GM10266 (cell line): ENCODE measurements at regions not wholly inside any gene's neighbourhood (a gene's known extent, or its start where the extent isn't known, plus 50 kb on each side); places are given as distances from the start of the nearest gene placed in this dataset.

Source experiments
- DNase-seq: peaks from one replicate; pipeline ENCODE4 v3.0.0; 2012; ENCODE audit errors: extremely low spot score
- CTCF ChIP-seq: IDR thresholded peaks from 2 replicates; pipeline ENCODE4 v1.5.1; 2012; ENCODE audit warnings: mild to moderate bottlenecking, low read depth; ENCODE audit not compliant: control insufficient read depth, insufficient read depth; ENCODE audit errors: missing control alignments

- no peak for TF ChIP-seq CTCF
- DNase-seq: no peak
These were observed 2788.4 kb downstream of the PCDH9 start for GRCh38 chr13:64441740-64442139.

DNA sequence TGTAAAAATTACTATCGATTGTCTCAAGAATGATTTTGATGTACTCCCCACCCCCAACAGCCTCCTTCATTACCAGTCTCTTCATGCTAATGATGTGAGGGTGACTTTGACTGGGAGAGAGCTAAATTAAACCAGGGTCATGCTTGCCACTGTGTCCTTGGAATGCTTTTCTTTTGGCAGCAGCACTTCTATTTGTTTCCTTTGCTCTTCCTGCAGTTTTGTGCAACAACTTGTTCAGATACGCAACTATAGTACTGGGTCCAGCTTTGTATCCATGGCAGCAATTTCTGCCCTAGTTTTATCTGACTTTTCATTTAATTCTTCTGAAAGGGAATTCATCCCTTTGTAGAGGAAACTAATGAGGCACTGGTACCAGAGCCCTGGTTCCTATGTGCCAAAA is 2792.1 kb downstream of the PCDH9 start:
- TF ChIP-seq CTCF: no peak
- DNase-seq: no peak

- DNase-seq: no peak
- TF ChIP-seq CTCF: no peak
These were observed 2800.4 kb downstream of the PCDH9 start for GRCh38 chr13:64429691-64430090.

GRCh38 chr13:64428196-64428595 is 2801.9 kb downstream of the PCDH9 start:
- DNase-seq: no peak
- TF ChIP-seq CTCF: no peak

- no peak for DNase-seq
- no peak for TF ChIP-seq CTCF
These were observed 2806.7 kb downstream of the PCDH9 start for GRCh38 chr13:64423467-64423866.

DNA sequence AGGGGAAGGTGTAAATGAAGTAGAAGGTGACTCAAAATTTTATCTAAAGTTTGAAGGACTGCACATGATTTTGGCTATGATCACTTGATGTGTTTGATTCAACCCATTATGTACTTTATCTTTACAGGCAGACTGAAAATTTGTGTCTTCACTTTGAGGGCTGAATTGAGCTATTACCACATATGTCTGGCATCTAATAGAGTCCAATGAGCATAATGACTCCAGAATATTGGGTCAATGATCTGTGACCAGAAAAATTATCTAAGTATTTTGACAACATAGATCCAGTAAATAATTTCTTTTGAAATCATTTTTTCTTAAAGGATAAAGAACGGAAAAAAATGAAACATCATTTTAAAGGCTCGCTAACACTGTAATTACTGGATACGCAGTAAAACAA is 2810.0 kb downstream of the PCDH9 start:
- no peak for TF ChIP-seq CTCF
- no peak for DNase-seq

- TF ChIP-seq CTCF: no peak
- DNase-seq: no peak
These were observed 2812.6 kb downstream of the PCDH9 start for GRCh38 chr13:64417581-64417980.
